ENCODE measurements at regions not wholly inside any gene's neighbourhood (a gene's known extent, or its start where the extent isn't known, plus 50 kb on each side); places are given as distances from the start of the nearest gene placed in this dataset.

- TF ChIP-seq ZNF513 (CRISPR knock-in tag; conservative IDR thresholded peaks at IDR 0.05) = no peak
- no peak; the same call in 1 of the 2 replicates for TF ChIP-seq ZNF609 (CRISPR knock-in tag; IDR thresholded peaks at IDR 0.05; ENCODE audit: borderline replicate concordance)
- no peak for TF ChIP-seq ZSCAN12 (CRISPR knock-in tag; IDR thresholded peaks at IDR 0.05)
- TF ChIP-seq ZBTB1 (CRISPR knock-in tag; IDR thresholded peaks at IDR 0.05; ENCODE audit: borderline replicate concordance) = no peak
- TF ChIP-seq SNAPC4 (CRISPR knock-in tag; IDR thresholded peaks at IDR 0.05) = no peak
- no peak for TF ChIP-seq KLF13 (CRISPR knock-in tag; IDR thresholded peaks at IDR 0.05)
- TF ChIP-seq HBP1 (CRISPR knock-in tag; IDR thresholded peaks at IDR 0.05; ENCODE audit: low read depth) = 0 out of 2 replicates have a peak, but pooled peaks have one; percentile 64
- peak; percentile 89 for TF ChIP-seq SOX5 (CRISPR knock-in tag; IDR thresholded peaks at IDR 0.05; ENCODE audit: borderline replicate concordance)
- peak; percentile 84 for TF ChIP-seq HDAC2 (CRISPR knock-in tag; IDR thresholded peaks at IDR 0.05)
- no peak for TF ChIP-seq ZNF704 (CRISPR knock-in tag; IDR thresholded peaks at IDR 0.05; ENCODE audit: borderline replicate concordance)
- no peak for TF ChIP-seq TERF1 (CRISPR knock-in tag; IDR thresholded peaks at IDR 0.05)
- TF ChIP-seq ZFP37 (CRISPR knock-in tag; IDR thresholded peaks at IDR 0.05; ENCODE audit: borderline replicate concordance) = no peak
- no peak for TF ChIP-seq FOXC1 (CRISPR knock-in tag; IDR thresholded peaks at IDR 0.05; ENCODE audit: borderline replicate concordance)
- TF ChIP-seq ERF (CRISPR knock-in tag; IDR thresholded peaks at IDR 0.05) = peak; percentile 37; the same call in 1 of the 2 replicates
Observed at GRCh38 chr6:11431455-11431937, 106.1 kb upstream of the TMEM170B start (continued).

Data from HepG2 (cell line).